ENCODE measurements at regions not wholly inside any gene's neighbourhood (a gene's known extent, or its start where the extent isn't known, plus 50 kb on each side); places are given as distances from the start of the nearest gene placed in this dataset.

DNA sequence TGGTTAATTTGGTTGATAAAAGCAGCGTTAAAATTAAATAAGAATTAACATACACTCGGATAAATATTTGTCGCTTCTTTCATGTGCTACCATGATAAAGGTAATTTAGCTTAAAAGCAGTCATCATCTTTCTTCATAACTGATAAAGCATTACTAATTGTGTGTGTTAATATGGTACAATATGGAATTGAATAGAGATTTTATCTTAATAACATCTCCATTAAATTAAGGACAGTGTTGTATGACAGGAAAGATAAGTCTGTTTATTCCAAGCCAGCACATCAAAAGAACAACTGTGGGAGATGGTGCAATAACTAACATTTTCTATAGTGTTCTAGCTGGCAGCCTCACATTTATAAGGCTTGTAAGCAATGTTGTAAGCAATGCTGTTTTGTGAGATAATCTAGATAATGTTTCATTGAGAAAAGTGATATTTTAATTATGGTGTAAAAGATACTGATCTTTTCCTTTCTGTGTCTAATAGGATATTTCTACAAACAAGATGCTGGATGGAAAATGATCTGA lies 64.4 kb upstream of the AFF3 start:
- intact Hi-C loops (cut with DNase I; ENCODE audit: low total_unique reads), result no loop called here
- no peak for DNase-seq (ENCODE audit: low spot score in 2 of 2)
- H3K4me3 ChIP-seq (ENCODE audit: low read depth, poor library complexity, severe bottlenecking), result no peak overlapping the region
- 95 to 98% methylated on average over 3 of the region's 3 CpGs for WGBS, 2 donors
- TF ChIP-seq POLR2A (IDR thresholded peaks at IDR 0.05), result no peak
- no peak for TF ChIP-seq CTCF (IDR thresholded peaks at IDR 0.05)

- 81 to 84% methylated on average over 7 of the region's 7 CpGs for WGBS, 2 donors
- no peak for DNase-seq (ENCODE audit: low spot score in 2 of 2)
- TF ChIP-seq POLR2A (IDR thresholded peaks at IDR 0.05) (no peak), CTCF (IDR thresholded peaks at IDR 0.05) (no peak)
- H3K4me3 ChIP-seq (ENCODE audit: low read depth, poor library complexity, severe bottlenecking), result no peak overlapping the region
- intact Hi-C loops (cut with DNase I; ENCODE audit: low total_unique reads), result no loop called here
Measured at GRCh38 chr2:100205174-100205573, 62.8 kb upstream of the AFF3 start.

DNA sequence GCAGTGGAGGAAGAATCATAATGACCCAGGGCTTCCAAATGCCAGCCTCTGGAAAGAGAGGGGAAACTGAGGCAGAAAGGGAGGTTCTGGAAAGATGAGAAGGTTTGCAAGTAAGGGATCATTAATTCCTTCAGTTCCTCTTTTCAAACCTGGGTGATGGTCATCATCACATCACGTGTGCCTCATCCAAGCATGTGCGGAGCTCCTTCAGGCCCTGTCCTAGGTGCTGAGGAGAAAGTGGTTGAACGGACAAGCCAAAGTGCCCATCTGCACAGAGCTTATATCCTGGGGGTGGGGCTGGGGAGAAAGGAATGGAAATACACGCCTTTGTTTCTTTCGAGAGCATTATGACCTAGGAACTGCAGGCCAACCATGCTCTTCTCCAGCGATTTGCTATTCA lies 60.2 kb upstream of the AFF3 start:
- WGBS, 2 donors, result 88 to 90% methylated on average over 6 of the region's 6 CpGs
- DNase-seq (ENCODE audit: low spot score in 2 of 2), result peak in 1 of 2 donors; percentile 13
- intact Hi-C loops (cut with DNase I; ENCODE audit: low total_unique reads), result no loop called here
- TF ChIP-seq POLR2A (IDR thresholded peaks at IDR 0.05), result no peak
- TF ChIP-seq CTCF (IDR thresholded peaks at IDR 0.05), result no peak
- H3K4me3 ChIP-seq (ENCODE audit: low read depth, poor library complexity, severe bottlenecking), result no peak overlapping the region

DNA sequence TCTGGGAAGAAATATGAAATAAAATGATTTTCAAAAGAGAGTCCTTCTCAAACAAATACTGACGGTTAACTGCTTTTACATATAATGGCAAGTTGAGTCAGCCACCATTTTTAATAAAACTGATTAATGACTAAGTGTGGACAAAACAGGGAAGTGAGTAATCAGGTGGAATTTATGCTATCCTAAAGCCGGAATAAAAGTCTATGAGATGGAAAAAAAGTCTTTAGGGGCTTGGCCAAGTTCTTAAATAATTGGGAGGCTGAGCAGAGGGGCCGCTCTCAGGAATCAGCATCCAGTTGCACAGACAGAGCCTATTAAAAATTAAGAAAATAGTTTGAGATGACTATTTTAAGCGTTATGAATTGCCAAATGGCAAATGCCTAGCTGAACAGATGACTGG lies 58.6 kb upstream of the AFF3 start:
- TF ChIP-seq CTCF (IDR thresholded peaks at IDR 0.05), result no peak
- no peak for TF ChIP-seq POLR2A (IDR thresholded peaks at IDR 0.05)
- 83 to 84% methylated on average over 4 of the region's 4 CpGs for WGBS, 2 donors
- intact Hi-C loops (cut with DNase I; ENCODE audit: low total_unique reads), result no loop called here
- DNase-seq (ENCODE audit: low spot score in 2 of 2), result peak in 1 of 2 donors; percentile 7
- H3K4me3 ChIP-seq (ENCODE audit: low read depth, poor library complexity, severe bottlenecking), result no peak overlapping the region

- intact Hi-C loops (cut with DNase I; ENCODE audit: low total_unique reads), result no loop called here
- 94 to 95% methylated on average over 5 of the region's 5 CpGs for WGBS, 2 donors
- DNase-seq (ENCODE audit: low spot score in 2 of 2), result peak in 1 of 2 donors; percentile 40
Measured at GRCh38 chr2:100199421-100199820, 57.0 kb upstream of the AFF3 start.

More at GRCh38 chr2:100199421-100199820, 57.0 kb upstream of the AFF3 start:
- H3K4me3 ChIP-seq (ENCODE audit: low read depth, poor library complexity, severe bottlenecking), result no peak overlapping the region
- TF ChIP-seq CTCF (IDR thresholded peaks at IDR 0.05) (no peak), POLR2A (IDR thresholded peaks at IDR 0.05) (no peak)
